CD4-positive, alpha-beta T cell treated with Interleukin-21 for 1 hour (primary cell): ENCODE measurements at regions not wholly inside any gene's neighbourhood (a gene's known extent, or its start where the extent isn't known, plus 50 kb on each side); places are given as distances from the start of the nearest gene placed in this dataset.
"Not testable (repeated sequence)": the region's sequence is repeated elsewhere in the genome, so short reads cannot be mapped to it uniquely, and the experiment has no call there.

ENCODE experiments used
- DNase-seq: peaks from one replicate; pipeline ENCODE4 v3.0.0-alpha.2; 2020

GRCh38 chr2:200104015-200104414 is 148.6 kb downstream of the MAIP1 start:
- no peak for DNase-seq

- no peak for DNase-seq
Measured at GRCh38 chr2:200107514-200108217, 152.3 kb downstream of the MAIP1 start.

- DNase-seq, result no peak
Measured at GRCh38 chr2:200109421-200109820, 154.0 kb downstream of the MAIP1 start.

DNA sequence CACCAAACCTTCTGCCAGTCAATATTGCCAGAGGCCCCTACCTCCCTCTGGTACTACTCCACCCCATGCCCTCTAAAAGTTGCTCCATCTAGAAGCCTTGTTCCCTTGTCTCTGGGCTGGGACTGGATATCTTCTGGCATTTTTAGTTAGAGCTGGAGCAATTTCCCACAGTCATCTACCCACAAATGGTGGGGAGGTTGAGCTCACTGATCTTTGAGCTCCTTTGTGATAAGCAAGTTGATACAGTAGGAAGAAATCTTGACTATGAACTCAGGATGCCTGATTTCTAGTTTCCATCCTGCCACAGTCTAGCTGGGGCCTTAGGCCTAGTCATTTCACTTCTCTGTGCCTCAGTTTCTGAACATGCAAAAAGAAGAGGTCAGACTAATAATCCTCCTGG is 155.0 kb downstream of the MAIP1 start:
- DNase-seq, result no peak

- not testable (repeated sequence) for DNase-seq
Measured at GRCh38 chr2:200113016-200113799, 157.8 kb downstream of the MAIP1 start.

DNA sequence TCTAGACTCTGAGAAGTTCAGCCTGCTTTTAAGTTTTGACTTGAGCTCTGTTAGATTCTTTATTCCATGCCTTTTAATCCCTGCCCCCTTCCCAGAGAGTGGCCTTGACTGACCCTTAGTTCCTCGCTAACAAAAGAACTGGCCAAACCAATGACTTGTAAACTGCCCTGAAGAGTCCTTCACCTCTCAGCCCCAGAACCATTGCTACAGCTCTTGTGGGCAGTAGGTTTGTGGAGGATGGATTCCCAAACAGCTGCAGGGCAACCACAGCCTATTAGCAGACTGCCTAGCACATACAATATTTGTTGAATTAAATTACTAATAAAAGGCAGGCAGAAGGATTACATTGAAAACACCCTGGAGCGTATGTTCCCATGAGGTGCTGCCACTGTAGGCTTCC is 163.9 kb downstream of the MAIP1 start:
- DNase-seq, result no peak

GRCh38 chr2:200121931-200122330 is 166.5 kb downstream of the MAIP1 start:
- DNase-seq, result no peak

DNA sequence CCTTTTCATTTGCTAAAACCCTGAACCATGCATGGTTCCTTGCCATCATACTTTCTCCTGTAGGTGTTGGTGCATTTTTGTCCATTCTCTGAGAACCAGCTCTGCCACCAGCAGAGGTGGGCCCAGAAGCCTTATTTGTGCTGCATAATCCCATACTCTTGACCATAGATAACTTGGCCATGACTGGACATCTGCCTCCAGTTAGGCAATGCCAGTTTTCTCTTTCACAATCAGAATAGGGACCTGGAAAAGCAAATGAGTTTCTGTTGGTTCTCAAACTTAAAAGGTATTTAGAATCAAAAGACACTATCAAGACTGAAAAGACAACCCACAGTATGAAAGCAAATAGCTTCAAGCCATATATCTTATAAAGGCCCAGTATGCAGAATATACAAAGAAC is 167.3 kb downstream of the MAIP1 start:
- DNase-seq, result no peak

DNA sequence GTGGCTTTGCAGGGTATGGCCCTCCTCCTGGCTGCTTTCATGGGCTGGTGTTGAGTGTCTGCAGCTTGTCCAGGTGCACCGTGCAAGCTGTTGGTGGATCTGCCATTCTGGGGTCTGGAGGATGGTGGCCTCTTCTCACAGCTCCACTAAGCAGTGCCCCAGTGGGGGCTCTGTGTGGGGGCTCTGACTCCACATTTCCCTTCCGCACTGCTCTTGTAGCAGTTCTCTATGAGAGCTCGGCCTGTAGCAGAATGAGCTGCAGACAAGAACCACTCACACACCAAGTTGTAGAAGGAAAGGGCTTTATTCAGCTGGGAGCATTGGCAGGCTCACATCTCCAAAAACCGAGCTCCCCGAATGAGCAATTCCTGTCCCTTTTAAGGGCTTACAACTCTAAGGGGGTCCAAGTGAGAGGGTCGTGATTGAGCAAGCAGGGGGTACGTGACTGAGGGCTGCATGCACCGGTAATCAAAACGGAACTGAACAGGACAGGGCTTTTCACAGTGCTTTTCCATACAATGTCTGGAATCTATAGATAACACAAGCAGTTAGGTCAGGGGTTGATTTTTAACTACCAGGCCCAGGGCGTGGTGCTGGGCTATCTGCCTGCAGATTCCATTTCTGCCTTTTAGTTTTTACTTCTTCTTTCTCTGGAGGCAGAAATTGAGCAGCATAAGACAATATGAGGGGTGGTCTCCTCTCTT is 169.4 kb downstream of the MAIP1 start:
- DNase-seq, result not testable (repeated sequence)

DNA sequence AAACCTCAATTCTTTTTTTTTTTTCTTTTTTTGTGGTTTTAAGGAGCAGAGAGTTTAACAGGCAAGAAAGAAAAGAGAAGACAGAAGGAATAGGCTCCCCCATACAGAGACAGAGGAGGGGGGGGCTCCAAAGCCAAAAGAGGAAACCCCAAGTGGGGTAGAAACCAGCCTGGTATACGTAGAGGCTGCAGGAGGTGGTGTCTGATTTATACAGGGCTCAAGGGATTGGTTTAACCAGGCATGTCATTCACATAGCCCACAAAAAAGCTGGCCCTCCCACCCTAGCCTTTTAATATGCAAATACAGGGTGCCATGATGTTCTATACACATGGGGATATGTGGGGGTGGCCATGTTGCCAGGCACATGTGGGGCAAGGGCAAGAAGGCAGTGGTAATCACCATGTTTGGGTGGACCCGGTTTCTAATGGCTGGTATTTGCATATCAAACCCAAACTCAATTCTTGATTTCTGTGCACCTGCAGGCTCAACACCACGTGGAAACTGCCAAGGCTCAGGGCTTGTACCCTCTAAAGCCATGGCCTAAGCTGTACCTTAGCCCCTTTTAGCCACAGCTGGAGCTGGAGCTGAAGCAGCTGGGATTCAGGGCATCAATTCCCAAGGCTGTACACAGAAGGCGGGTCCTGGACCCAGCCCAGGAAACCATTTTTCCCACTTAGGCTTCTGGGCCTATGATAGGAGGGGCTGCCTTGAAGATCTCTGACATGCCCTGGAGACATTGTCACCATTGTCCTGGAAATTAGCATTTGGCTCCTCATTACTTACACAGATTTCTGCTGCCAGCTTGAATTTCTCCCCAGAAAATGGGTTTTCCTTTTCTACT is 170.3 kb downstream of the MAIP1 start:
- no peak for DNase-seq

GRCh38 chr2:200126285-200126670 is 170.9 kb downstream of the MAIP1 start:
- not testable (repeated sequence) for DNase-seq

DNA sequence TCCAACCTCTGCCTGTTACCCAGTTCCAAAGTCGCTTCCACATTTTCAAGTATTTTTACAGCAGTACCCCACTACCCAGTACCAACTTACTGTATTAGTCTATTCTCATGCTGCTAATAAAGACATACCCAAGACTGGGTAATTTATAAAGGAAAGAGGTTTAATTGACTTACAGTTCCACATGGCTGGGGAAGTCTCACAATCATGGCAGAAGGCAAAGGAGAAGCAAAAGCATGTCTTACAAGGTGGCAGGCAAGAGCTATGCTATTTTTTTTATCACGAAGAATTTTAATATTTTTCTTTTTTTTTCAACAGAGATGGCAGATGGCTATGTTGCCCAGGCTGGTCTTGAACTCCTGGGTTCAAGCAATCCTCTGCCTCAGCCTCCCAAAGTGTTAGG is 171.3 kb downstream of the MAIP1 start:
- not testable (repeated sequence) for DNase-seq

DNA sequence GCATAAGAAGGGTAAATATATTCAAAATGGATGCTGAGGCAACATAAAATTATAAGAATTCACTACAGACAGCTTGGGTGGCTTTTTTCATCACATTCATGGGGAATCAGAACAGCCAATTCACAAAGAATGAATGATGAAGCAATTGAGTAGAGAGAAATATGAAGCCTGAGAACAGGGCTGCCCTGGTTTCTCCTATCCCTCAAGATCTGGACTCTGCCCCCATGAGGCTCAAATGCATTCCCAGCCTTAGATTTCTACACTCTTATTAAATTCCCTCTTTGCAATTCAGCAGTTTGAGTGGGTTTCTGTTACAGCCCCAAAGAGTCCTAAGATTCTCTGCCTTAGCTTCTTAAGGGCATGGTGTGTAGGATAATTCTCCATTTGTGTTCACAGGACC is 172.5 kb downstream of the MAIP1 start:
- no peak for DNase-seq

- no peak for DNase-seq
Measured at GRCh38 chr2:200128296-200128695, 172.9 kb downstream of the MAIP1 start.

GRCh38 chr2:200129721-200130462 is 174.5 kb downstream of the MAIP1 start:
- no peak for DNase-seq

- DNase-seq, result no peak
Measured at GRCh38 chr2:200130762-200131166, 175.4 kb downstream of the MAIP1 start.

GRCh38 chr2:200131307-200131706 is 175.2 kb upstream of the SPATS2L start:
- no peak for DNase-seq

DNA sequence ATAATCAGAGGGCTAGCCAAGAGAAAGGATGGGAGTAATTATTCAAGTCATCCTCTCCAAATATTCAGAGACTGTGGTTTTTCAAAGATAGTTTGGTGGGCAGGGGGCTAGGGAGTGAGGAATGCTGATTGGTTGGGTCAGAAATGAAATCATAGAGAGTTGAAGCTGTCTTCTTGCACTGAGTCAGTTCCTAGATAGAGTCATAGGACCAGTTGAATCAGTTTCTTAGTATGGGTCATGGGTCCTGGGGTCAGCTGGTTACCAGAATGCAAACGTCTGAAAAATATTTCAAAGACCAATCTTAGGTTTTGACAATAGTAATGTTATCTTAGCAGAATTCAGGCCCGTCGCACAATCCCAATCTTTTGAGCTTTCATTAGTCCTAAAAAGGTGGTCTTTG is 171.4 kb upstream of the SPATS2L start:
- no peak for DNase-seq

- DNase-seq, result no peak
Measured at GRCh38 chr2:200136655-200137054, 169.8 kb upstream of the SPATS2L start.

DNA sequence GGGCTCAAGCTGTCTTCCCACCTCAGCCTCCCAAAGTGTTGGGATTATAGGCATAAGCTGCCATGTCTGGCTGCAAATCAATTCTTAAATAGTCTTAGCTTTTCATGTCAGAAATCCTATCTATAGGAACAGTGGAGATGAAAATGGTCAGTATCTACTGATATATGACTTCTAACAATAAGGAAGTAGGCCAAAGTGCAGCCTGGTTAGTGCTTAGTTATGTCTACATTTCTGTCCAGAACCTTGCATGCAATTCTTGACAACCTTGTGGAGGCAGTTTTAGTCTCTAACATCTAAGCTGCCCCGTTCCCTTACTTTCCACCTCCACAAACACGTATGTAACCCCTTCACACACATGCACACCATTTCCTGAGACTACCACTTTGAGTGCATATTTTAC is 169.2 kb upstream of the SPATS2L start:
- no peak for DNase-seq

DNA sequence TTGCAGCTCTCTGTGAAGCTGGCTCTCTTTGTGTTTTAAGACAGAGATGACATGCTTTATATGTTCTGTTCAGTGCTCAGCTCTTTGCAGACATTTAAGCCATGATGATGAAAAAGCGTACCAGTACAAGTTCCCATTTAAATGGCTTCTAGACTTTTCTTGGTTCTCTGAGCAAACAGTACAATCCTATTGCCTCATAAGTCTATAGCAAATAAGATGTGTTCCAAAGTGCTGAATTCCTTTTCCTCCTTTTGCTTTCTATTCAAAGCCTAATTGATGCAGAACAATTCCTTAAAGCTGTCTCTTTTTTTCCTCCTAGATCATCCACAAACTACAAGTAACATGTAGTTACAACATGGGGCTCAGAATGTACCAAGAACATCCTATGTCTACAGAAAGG is 168.8 kb upstream of the SPATS2L start:
- no peak for DNase-seq
